DMS114 treated with DMSO at 0.1 percent for 48 hours (cell line): ENCODE measurements at regions not wholly inside any gene's neighbourhood (a gene's known extent, or its start where the extent isn't known, plus 50 kb on each side); places are given as distances from the start of the nearest gene placed in this dataset.
A peak's percentile ranks its signal among the peaks of the same experiment; 100 is the strongest.
"Not testable (repeated sequence)": the region's sequence is repeated elsewhere in the genome, so short reads cannot be mapped to it uniquely, and the experiment has no call there.

Source experiments
- DNase-seq: peaks from one replicate; lab custom pipeline; 2025; ENCODE audit not compliant: unreplicated experiment; lab: John Stamatoyannopoulos, UW

GRCh38 chr6:164057876-164058275, 643.4 kb downstream of the QKI start:
- no peak for DNase-seq

- DNase-seq: no peak
Measured at GRCh38 chr6:164051427-164051826, 636.9 kb downstream of the QKI start.

- no peak for DNase-seq
Measured at GRCh38 chr6:164049517-164049988, 635.0 kb downstream of the QKI start.

- DNase-seq: no peak
Measured at GRCh38 chr6:164048840-164049516, 634.5 kb downstream of the QKI start.

- no peak for DNase-seq
Measured at GRCh38 chr6:164045082-164045481, 630.6 kb downstream of the QKI start.

- not testable (repeated sequence) for DNase-seq
Measured at GRCh38 chr6:164043656-164044055, 629.1 kb downstream of the QKI start.

- no peak for DNase-seq
Measured at GRCh38 chr6:164042212-164042611, 627.7 kb downstream of the QKI start.

- no peak for DNase-seq
Measured at GRCh38 chr6:164040994-164041393, 626.5 kb downstream of the QKI start.

GRCh38 chr6:164039954-164040375, 625.4 kb downstream of the QKI start:
- DNase-seq: peak; percentile 81

GRCh38 chr6:164037171-164037870, 622.8 kb downstream of the QKI start:
- DNase-seq: no peak

GRCh38 chr6:164035900-164036485, 621.5 kb downstream of the QKI start:
- no peak for DNase-seq

GRCh38 chr6:164034602-164035140, 620.2 kb downstream of the QKI start:
- no peak for DNase-seq

- DNase-seq: no peak
Measured at GRCh38 chr6:164025180-164025579, 610.7 kb downstream of the QKI start.

- DNase-seq: no peak
Measured at GRCh38 chr6:164023535-164023934, 609.0 kb downstream of the QKI start.

- no peak for DNase-seq
Measured at GRCh38 chr6:164022632-164023031, 608.1 kb downstream of the QKI start.

- no peak for DNase-seq
Measured at GRCh38 chr6:164021589-164022250, 607.2 kb downstream of the QKI start.

- no peak for DNase-seq
Measured at GRCh38 chr6:164020142-164020541, 605.6 kb downstream of the QKI start.

- DNase-seq: no peak
Measured at GRCh38 chr6:164018133-164018532, 603.6 kb downstream of the QKI start.

GRCh38 chr6:164016056-164016455, 601.5 kb downstream of the QKI start:
- DNase-seq: no peak

GRCh38 chr6:164015088-164015484, 600.6 kb downstream of the QKI start:
- no peak for DNase-seq

GRCh38 chr6:164014346-164015087, 600.0 kb downstream of the QKI start:
- no peak for DNase-seq
